Endodermal cell (in vitro differentiated cells): ENCODE measurements at regions not wholly inside any gene's neighbourhood (a gene's known extent, or its start where the extent isn't known, plus 50 kb on each side); places are given as distances from the start of the nearest gene placed in this dataset.
A peak's percentile ranks its signal among the peaks of the same experiment; 100 is the strongest.

ENCODE experiments used
- DNase-seq: peaks from one replicate; pipeline ENCODE4 v3.0.0-alpha.2; 2017
- H3K27ac ChIP-seq: 2 replicates; pipeline ENCODE4 v1.5.1; 2013; ENCODE audit warnings: mild to moderate bottlenecking, low read depth, low read length, moderate library complexity
- H3K27me3 ChIP-seq: 2 replicates; pipeline ENCODE4 v1.6.1; 2013; ENCODE audit warnings: mild to moderate bottlenecking, low read length, moderate library complexity; ENCODE audit not compliant: insufficient read depth, control insufficient read depth, poor library complexity, severe bottlenecking
- H3K36me3 ChIP-seq: 2 replicates; pipeline ENCODE4 v1.7.0; 2013; ENCODE audit warnings: mild to moderate bottlenecking, low read length, moderate library complexity; ENCODE audit not compliant: control insufficient read depth, insufficient read depth
- H3K4me1 ChIP-seq: one replicate; pipeline ENCODE4 v1.7.0; 2013; ENCODE audit warnings: low read length; ENCODE audit not compliant: control insufficient read depth, insufficient read depth
- H3K4me3 ChIP-seq: 2 replicates; pipeline ENCODE4 v1.5.1; 2013; ENCODE audit warnings: mild to moderate bottlenecking, low read length, moderate library complexity
- H3K9ac ChIP-seq: 2 replicates; pipeline ENCODE4 v1.6.1; 2013; ENCODE audit warnings: mild to moderate bottlenecking, low read length, moderate library complexity; ENCODE audit not compliant: poor library complexity, severe bottlenecking; ENCODE audit errors: extremely low read depth
- H3K9me3 ChIP-seq: 2 replicates; pipeline ENCODE4 v1.6.1; 2013; ENCODE audit warnings: mild to moderate bottlenecking, low read length, moderate library complexity; ENCODE audit not compliant: control insufficient read depth
- H3K27ac Mint-ChIP-seq: 2 replicates; pipeline ENCODE4 v1.8.0; 2020; ENCODE audit warnings: mixed read lengths
- H3K27me3 Mint-ChIP-seq: 2 replicates; pipeline ENCODE4 v1.8.0; 2021; ENCODE audit warnings: mild to moderate bottlenecking, mixed read lengths; ENCODE audit not compliant: insufficient read depth
- H3K36me3 Mint-ChIP-seq: 2 replicates; pipeline ENCODE4 v1.8.0; 2020; ENCODE audit warnings: low read depth, mixed read lengths
- H3K4me1 Mint-ChIP-seq: 2 replicates; pipeline ENCODE4 v1.8.0; 2020; ENCODE audit warnings: mixed read lengths
- H3K4me3 Mint-ChIP-seq: 2 replicates; pipeline ENCODE4 v1.8.0; 2020; ENCODE audit warnings: mild to moderate bottlenecking, moderate library complexity, mixed read lengths
- H3K9me3 Mint-ChIP-seq: 2 replicates; pipeline ENCODE4 v1.8.0; 2020; ENCODE audit warnings: mild to moderate bottlenecking, mixed read lengths
- WGBS, 2 experiments: methylation state at CpG; one replicate each; pipeline versions ENCODE4 v1.1.5 to v1.1.7; 2013; ENCODE audit warnings: missing lambda C conversion rate in 2 of 2, mixed read lengths in 1 of 2; ENCODE audit not compliant: insufficient coverage in 1 of 2, insufficient read length in 1 of 2; 5-methylcytosine and 5-hydroxymethylcytosine counted together
- TF ChIP-seq, protein P1 (sequence below): fragments of 200-600 bp; sonication (generic); conservative IDR thresholded peaks from 2 replicates; pipeline ENCODE4 v1.5.0; 2021; ENCODE audit warnings: antibody characterized with exemption, mild to moderate bottlenecking

- no peak overlapping the region for H3K9ac ChIP-seq
- TF ChIP-seq, protein P1, sequence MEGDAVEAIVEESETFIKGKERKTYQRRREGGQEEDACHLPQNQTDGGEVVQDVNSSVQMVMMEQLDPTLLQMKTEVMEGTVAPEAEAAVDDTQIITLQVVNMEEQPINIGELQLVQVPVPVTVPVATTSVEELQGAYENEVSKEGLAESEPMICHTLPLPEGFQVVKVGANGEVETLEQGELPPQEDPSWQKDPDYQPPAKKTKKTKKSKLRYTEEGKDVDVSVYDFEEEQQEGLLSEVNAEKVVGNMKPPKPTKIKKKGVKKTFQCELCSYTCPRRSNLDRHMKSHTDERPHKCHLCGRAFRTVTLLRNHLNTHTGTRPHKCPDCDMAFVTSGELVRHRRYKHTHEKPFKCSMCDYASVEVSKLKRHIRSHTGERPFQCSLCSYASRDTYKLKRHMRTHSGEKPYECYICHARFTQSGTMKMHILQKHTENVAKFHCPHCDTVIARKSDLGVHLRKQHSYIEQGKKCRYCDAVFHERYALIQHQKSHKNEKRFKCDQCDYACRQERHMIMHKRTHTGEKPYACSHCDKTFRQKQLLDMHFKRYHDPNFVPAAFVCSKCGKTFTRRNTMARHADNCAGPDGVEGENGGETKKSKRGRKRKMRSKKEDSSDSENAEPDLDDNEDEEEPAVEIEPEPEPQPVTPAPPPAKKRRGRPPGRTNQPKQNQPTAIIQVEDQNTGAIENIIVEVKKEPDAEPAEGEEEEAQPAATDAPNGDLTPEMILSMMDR, result no peak
- H3K27me3 ChIP-seq, result no peaks in the 10 kb centered on the region
- peaks cover 8% of the 10 kb centered on the region for H3K36me3 Mint-ChIP-seq
- H3K27ac Mint-ChIP-seq, result peak overlapping the region; percentile 56
- no peaks in the 10 kb centered on the region for H3K27me3 Mint-ChIP-seq
- H3K4me3 ChIP-seq, result no peak overlapping the region
- H3K27ac ChIP-seq, result no peak overlapping the region
- WGBS, 2 experiments, result 96% methylated on average over 14 to 15 of the region's 15 CpGs
- no peaks in the 10 kb centered on the region for H3K36me3 ChIP-seq
- peak; percentile 44 for DNase-seq
- peaks cover 20% of the 10 kb centered on the region for H3K9me3 Mint-ChIP-seq
- peaks cover 45% of the 10 kb centered on the region for H3K4me1 Mint-ChIP-seq
- peaks cover 2% of the 10 kb centered on the region for H3K9me3 ChIP-seq
- H3K4me1 ChIP-seq, result peaks cover 13% of the 10 kb centered on the region
- peak overlapping the region; percentile 48 for H3K4me3 Mint-ChIP-seq
These were observed 1025.0 kb upstream of the PCDH10 start for GRCh38 chr4:132123870-132124623.

- H3K36me3 Mint-ChIP-seq, result peaks cover 4% of the 10 kb centered on the region
These were observed 1024.5 kb upstream of the PCDH10 start for GRCh38 chr4:132124624-132124974.

GRCh38 chr4:132125131-132125530 lies 1024.0 kb upstream of the PCDH10 start:
- Histone ChIP-seq H3K27me3 (no peaks in the 10 kb centered on the region), H3K27ac (no peak overlapping the region), H3K4me1 (peaks cover 13% of the 10 kb centered on the region), H3K36me3 (no peaks in the 10 kb centered on the region), H3K9ac (no peak overlapping the region), H3K4me3 (peak overlapping the region; percentile 39), H3K9me3 (no peaks in the 10 kb centered on the region)
- H3K27ac Mint-ChIP-seq, result no peak overlapping the region
- H3K4me1 Mint-ChIP-seq, result peaks cover 44% of the 10 kb centered on the region
- H3K9me3 Mint-ChIP-seq, result peaks cover 10% of the 10 kb centered on the region
- H3K36me3 Mint-ChIP-seq, result no peaks in the 10 kb centered on the region
- DNase-seq, result no peak
- no peaks in the 10 kb centered on the region for H3K27me3 Mint-ChIP-seq
- peak overlapping the region; percentile 48 for H3K4me3 Mint-ChIP-seq
- WGBS, 2 experiments, result 10% methylated on average over 2 of the region's 2 CpGs; no CpG with 5 or more reads in 1 of the 2 experiments
- TF ChIP-seq, protein P1, result no peak

More at GRCh38 chr4:132124624-132124974, 1024.5 kb upstream of the PCDH10 start:
- peaks cover 15% of the 10 kb centered on the region for H3K9me3 Mint-ChIP-seq
- WGBS, 2 experiments, result 63% methylated on average over 1 of the region's 1 CpG; no CpG with 5 or more reads in 1 of the 2 experiments
- H3K9me3 ChIP-seq, result no peaks in the 10 kb centered on the region
- H3K27ac ChIP-seq, result no peak overlapping the region
- no peaks in the 10 kb centered on the region for H3K27me3 ChIP-seq
- TF ChIP-seq, protein P1, result no peak
- no peaks in the 10 kb centered on the region for H3K36me3 ChIP-seq
- H3K4me3 ChIP-seq, result peak overlapping the region; percentile 39
- H3K4me3 Mint-ChIP-seq, result peak overlapping the region; percentile 48
- H3K4me1 ChIP-seq, result peaks cover 13% of the 10 kb centered on the region
- H3K4me1 Mint-ChIP-seq, result peaks cover 45% of the 10 kb centered on the region
- H3K9ac ChIP-seq, result no peak overlapping the region
- no peaks in the 10 kb centered on the region for H3K27me3 Mint-ChIP-seq
- DNase-seq, result no peak
- no peak overlapping the region for H3K27ac Mint-ChIP-seq
